ENCODE measurements at regions not wholly inside any gene's neighbourhood (a gene's known extent, or its start where the extent isn't known, plus 50 kb on each side); places are given as distances from the start of the nearest gene placed in this dataset.

GRCh38 chr13:68047889-68048288, 817.8 kb upstream of the PCDH9 start:
- TF ChIP-seq CTCF (conservative IDR thresholded peaks at IDR 0.05; ENCODE audit: low read depth, low read length) (no peak), EZH2 (IDR thresholded peaks at IDR 0.05; ENCODE audit: low read length, unreplicated experiment) (no peak)

Measured in PC-3 (cell line).